GM12875 (cell line): ENCODE measurements at regions not wholly inside any gene's neighbourhood (a gene's known extent, or its start where the extent isn't known, plus 50 kb on each side); places are given as distances from the start of the nearest gene placed in this dataset.

Source experiments
- H3K4me3 ChIP-seq: one replicate; pipeline ENCODE4 v1.5.1; 2011; ENCODE audit warnings: low read depth, low read length, control low read depth
- CTCF ChIP-seq: IDR thresholded peaks from 2 replicates; pipeline ENCODE4 v1.5.1; 2011; ENCODE audit warnings: low read depth, mild to moderate bottlenecking, control low read depth, inconsistent platforms, low read length, moderate library complexity, borderline replicate concordance; ENCODE audit not compliant: insufficient read depth

- TF ChIP-seq CTCF = no peak
- no peak overlapping the region for H3K4me3 ChIP-seq
Observed at GRCh38 chr10:4649886-4650508, 176.0 kb upstream of the AKR1E2 start.

- H3K4me3 ChIP-seq = no peak overlapping the region
- TF ChIP-seq CTCF = no peak
Observed at GRCh38 chr10:4649471-4649870, 176.5 kb upstream of the AKR1E2 start.

- H3K4me3 ChIP-seq = no peak overlapping the region
- no peak for TF ChIP-seq CTCF
Observed at GRCh38 chr10:4648999-4649398, 177.0 kb upstream of the AKR1E2 start.

- H3K4me3 ChIP-seq = no peak overlapping the region
- TF ChIP-seq CTCF = no peak
Observed at GRCh38 chr10:4647109-4647785, 178.8 kb upstream of the AKR1E2 start.

GRCh38 chr10:4646547-4646946 lies 179.5 kb upstream of the AKR1E2 start:
- no peak overlapping the region for H3K4me3 ChIP-seq
- no peak for TF ChIP-seq CTCF

- TF ChIP-seq CTCF = no peak
- H3K4me3 ChIP-seq = no peak overlapping the region
Observed at GRCh38 chr10:4645836-4646235, 180.2 kb upstream of the AKR1E2 start.

- TF ChIP-seq CTCF = no peak
- H3K4me3 ChIP-seq = no peak overlapping the region
Observed at GRCh38 chr10:4643471-4643870, 182.5 kb upstream of the AKR1E2 start.
